ENCODE measurements at regions not wholly inside any gene's neighbourhood (a gene's known extent, or its start where the extent isn't known, plus 50 kb on each side); places are given as distances from the start of the nearest gene placed in this dataset.
"Not testable (repeated sequence)": the region's sequence is repeated elsewhere in the genome, so short reads cannot be mapped to it uniquely, and the experiment has no call there.

DNA sequence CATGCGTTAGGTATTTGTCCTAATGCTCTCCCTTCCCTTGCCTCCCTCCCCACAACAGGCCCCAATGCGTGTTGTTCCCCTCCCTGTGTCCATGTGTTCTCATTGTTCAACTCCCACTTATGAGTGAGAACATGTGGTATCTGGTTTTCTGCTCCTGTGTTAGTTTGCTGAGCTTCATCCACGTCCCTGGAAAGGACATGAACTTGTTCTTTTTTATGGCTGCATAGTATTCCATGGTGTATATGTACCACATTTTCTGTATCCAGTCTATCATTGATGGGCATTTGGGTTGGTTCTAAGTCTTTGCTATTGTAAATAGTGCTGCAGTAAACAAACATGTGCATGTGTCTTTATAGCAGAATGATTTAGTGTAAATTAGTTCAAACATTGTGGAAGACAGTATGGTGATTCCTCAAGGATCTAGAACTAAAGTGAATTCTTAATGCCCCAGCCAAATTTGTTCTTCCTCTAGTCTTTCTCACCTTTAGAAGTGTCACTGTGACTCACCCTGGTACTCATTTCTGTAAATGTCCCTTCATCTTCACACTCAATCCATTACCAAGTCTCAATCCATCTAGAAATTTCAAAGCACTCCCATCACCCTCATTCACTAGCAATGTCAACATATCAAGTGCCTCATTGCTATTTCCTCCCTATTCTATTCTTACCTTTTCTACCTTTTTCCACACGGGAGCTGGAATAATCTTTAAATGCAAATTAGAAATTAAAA is 123.9 kb downstream of the MREG start:
- not testable (repeated sequence) for DNase-seq (ENCODE audit: low spot score)

GRCh38 chr2:215888680-215889079 is 124.7 kb downstream of the MREG start:
- DNase-seq (ENCODE audit: low spot score) = peak; percentile 39

- DNase-seq (ENCODE audit: low spot score) = no peak
Observed at GRCh38 chr2:215887303-215887702, 126.0 kb downstream of the MREG start.

- no peak for DNase-seq (ENCODE audit: low spot score)
Observed at GRCh38 chr2:215886022-215886421, 127.3 kb downstream of the MREG start.

- DNase-seq (ENCODE audit: low spot score) = no peak
Observed at GRCh38 chr2:215885536-215885935, 127.8 kb downstream of the MREG start.

- DNase-seq (ENCODE audit: low spot score) = no peak
Observed at GRCh38 chr2:215884451-215885087, 128.8 kb downstream of the MREG start.

GRCh38 chr2:215883799-215884198 is 129.6 kb downstream of the MREG start:
- no peak for DNase-seq (ENCODE audit: low spot score)

- DNase-seq (ENCODE audit: low spot score) = no peak
Observed at GRCh38 chr2:215882689-215883088, 130.7 kb downstream of the MREG start.

- no peak for DNase-seq (ENCODE audit: low spot score)
Observed at GRCh38 chr2:215881582-215881981, 131.8 kb downstream of the MREG start.

DNA sequence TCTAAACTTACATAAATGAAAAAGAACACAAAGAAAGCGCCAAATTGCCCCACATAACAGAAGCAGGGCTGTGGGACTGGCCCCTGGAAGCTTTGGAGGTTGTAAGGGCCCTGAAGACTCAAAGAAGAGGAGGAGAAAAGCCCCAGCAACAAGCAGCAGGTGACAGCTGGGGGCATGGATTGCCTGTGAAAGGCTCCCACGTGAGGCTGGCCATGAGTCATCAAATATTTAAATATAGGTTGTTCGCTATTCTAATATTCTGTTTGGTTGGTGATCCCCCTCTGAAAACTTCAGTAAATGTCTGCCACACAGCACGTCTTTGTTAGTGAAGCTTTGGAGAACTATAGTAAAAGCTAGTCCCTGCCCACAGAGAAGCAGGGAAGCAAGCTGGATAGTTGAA is 132.4 kb downstream of the MREG start:
- DNase-seq (ENCODE audit: low spot score) = no peak

GRCh38 chr2:215879977-215880940 is 133.1 kb downstream of the MREG start:
- no peak for DNase-seq (ENCODE audit: low spot score)

GRCh38 chr2:215879331-215879730 is 134.0 kb downstream of the MREG start:
- no peak for DNase-seq (ENCODE audit: low spot score)

- DNase-seq (ENCODE audit: low spot score) = no peak
Observed at GRCh38 chr2:215878476-215879063, 134.8 kb downstream of the MREG start.

GRCh38 chr2:215876937-215877238 is 136.5 kb downstream of the MREG start:
- DNase-seq (ENCODE audit: low spot score) = no peak

- no peak for DNase-seq (ENCODE audit: low spot score)
Observed at GRCh38 chr2:215876139-215876936, 137.0 kb downstream of the MREG start.

DNA sequence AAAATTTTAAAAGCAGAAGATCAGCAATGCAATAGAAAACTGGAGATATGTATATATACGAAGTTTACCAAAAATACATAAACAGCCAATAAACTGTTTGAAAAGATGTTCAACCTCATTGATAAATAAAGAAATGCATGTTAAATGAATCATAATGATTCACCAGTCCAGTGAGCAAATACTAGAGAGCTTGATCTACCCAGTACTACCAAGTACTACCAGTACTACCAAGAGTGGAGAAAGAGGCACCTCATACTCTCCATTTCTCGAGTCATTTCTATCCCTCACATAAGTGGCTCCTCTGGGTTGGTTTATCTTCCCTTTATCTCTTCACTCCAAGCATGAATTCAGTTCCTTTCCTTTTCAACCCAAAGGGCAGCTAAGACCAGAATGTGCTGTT is 138.9 kb downstream of the MREG start:
- DNase-seq (ENCODE audit: low spot score) = no peak

- peak; percentile 27 for DNase-seq (ENCODE audit: low spot score)
Observed at GRCh38 chr2:215870986-215871385, 142.4 kb downstream of the MREG start.

- DNase-seq (ENCODE audit: low spot score) = peak; percentile 49
Observed at GRCh38 chr2:215870088-215870490, 143.3 kb downstream of the MREG start.

DNA sequence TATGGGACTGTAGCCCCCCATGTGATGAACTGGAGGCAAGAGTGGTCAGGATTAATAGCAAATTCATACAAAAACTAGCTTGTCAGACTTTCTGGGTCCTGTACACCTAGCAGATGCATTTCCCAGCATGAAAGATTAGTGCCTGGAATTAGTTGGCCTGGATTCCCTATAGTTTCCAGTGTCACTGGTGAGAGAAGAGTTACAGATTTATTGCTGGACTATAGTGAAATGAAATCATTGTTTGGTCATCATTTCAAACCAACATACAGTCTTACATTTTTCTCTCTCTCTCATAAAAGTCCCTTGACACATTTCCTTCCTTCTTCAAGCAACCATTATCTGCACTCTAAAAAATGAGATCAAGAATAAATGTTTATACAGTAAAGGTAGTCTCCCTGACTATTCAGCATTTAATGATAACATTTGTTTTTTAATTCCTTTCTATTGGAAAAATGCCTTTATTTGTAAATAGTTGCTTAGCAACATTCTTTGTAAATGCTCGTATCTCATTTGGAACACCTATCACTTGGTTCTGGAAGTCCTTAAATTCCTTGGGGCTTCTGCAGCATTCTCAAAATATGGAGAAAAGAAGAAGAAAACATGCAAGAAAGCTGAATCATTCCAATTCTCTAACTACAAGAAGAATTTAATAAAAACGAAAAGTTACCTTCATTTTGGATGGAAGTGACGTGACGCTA is 144.4 kb downstream of the MREG start:
- no peak for DNase-seq (ENCODE audit: low spot score)

DNA sequence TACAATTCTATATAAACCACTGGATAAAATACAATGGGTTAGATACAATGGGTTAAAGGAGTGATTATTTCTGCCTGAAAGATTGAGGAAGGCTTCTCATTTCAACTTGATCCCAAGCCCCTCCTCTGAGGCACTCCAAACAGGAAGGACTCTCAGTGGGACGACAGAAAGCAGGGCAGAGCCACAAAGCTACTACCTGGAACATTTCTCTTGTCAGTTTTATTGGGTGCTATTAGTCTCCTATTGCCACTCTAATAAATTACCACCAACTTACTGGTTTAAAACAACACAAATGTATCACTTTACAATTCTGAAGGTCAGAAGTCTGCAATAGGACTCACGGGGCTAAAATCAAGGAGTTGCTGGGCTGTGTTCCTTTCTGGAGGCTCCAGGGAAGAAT is 146.7 kb downstream of the MREG start:
- no peak for DNase-seq (ENCODE audit: low spot score)

GRCh38 chr2:215863687-215864086 is 149.7 kb downstream of the MREG start:
- no peak for DNase-seq (ENCODE audit: low spot score)

All from SK-N-DZ (cell line).